ENCODE measurements at regions not wholly inside any gene's neighbourhood (a gene's known extent, or its start where the extent isn't known, plus 50 kb on each side); places are given as distances from the start of the nearest gene placed in this dataset.
"Not testable (repeated sequence)": the region's sequence is repeated elsewhere in the genome, so short reads cannot be mapped to it uniquely, and the experiment has no call there.

GRCh38 chr12:9422689-9423088 lies 185.0 kb downstream of the KLRB1 start:
- H3K27me3 ChIP-seq (ENCODE audit: control insufficient read depth in 2 of 2, insufficient read depth in 2 of 2, low read length in 2 of 2); H3K4me3 ChIP-seq (ENCODE audit: low read length); DNase-seq; H3K4me1 ChIP-seq (ENCODE audit: control insufficient read depth in 2 of 2, insufficient read depth in 2 of 2, low read length in 2 of 2); H3K27ac ChIP-seq (ENCODE audit: low read depth, low read length); H3K27me3 Mint-ChIP-seq; H3K36me3 ChIP-seq (ENCODE audit: control insufficient read depth in 2 of 3, insufficient read depth in 3 of 3, low read length in 3 of 3); intact Hi-C loops (cut with micrococcal nuclease); H3K27ac Mint-ChIP-seq; ATAC-seq; POLR2A ChIA-PET; H3K4me1 Mint-ChIP-seq; CTCF ChIA-PET; H3K9me3 ChIP-seq (ENCODE audit: control insufficient read depth in 2 of 3, low read length in 3 of 3); H3K9me3 Mint-ChIP-seq; H3K4me3 Mint-ChIP-seq: not testable (repeated sequence)
- H3K36me3 Mint-ChIP-seq: peaks cover 0 to 20% (median 10%) of the 10 kb centered on the region in 5 donors

- CTCF ChIA-PET; H3K4me1 ChIP-seq (ENCODE audit: control insufficient read depth in 2 of 2, insufficient read depth in 2 of 2, low read length in 2 of 2); H3K27ac ChIP-seq (ENCODE audit: low read depth, low read length); intact Hi-C loops (cut with micrococcal nuclease); H3K27ac Mint-ChIP-seq; H3K27me3 ChIP-seq (ENCODE audit: control insufficient read depth in 2 of 2, insufficient read depth in 2 of 2, low read length in 2 of 2); H3K36me3 ChIP-seq (ENCODE audit: control insufficient read depth in 2 of 3, insufficient read depth in 3 of 3, low read length in 3 of 3); H3K4me1 Mint-ChIP-seq; H3K9me3 ChIP-seq (ENCODE audit: control insufficient read depth in 2 of 3, low read length in 3 of 3); H3K4me3 Mint-ChIP-seq; ATAC-seq; POLR2A ChIA-PET; H3K27me3 Mint-ChIP-seq; H3K9me3 Mint-ChIP-seq; H3K4me3 ChIP-seq (ENCODE audit: low read length); DNase-seq: not testable (repeated sequence)
- H3K36me3 Mint-ChIP-seq: peaks cover 0 to 19% (median 10%) of the 10 kb centered on the region in 5 donors
These were observed 186.1 kb downstream of the KLRB1 start for GRCh38 chr12:9421520-9422086.

GRCh38 chr12:9420817-9421519 lies 186.7 kb downstream of the KLRB1 start:
- CTCF ChIA-PET; intact Hi-C loops (cut with micrococcal nuclease); H3K4me3 ChIP-seq (ENCODE audit: low read length); H3K4me1 ChIP-seq (ENCODE audit: control insufficient read depth in 2 of 2, insufficient read depth in 2 of 2, low read length in 2 of 2); H3K27ac ChIP-seq (ENCODE audit: low read depth, low read length); H3K27ac Mint-ChIP-seq; H3K36me3 ChIP-seq (ENCODE audit: control insufficient read depth in 2 of 3, insufficient read depth in 3 of 3, low read length in 3 of 3); DNase-seq; H3K27me3 ChIP-seq (ENCODE audit: control insufficient read depth in 2 of 2, insufficient read depth in 2 of 2, low read length in 2 of 2); H3K4me1 Mint-ChIP-seq; POLR2A ChIA-PET; H3K9me3 Mint-ChIP-seq; H3K9me3 ChIP-seq (ENCODE audit: control insufficient read depth in 2 of 3, low read length in 3 of 3); H3K4me3 Mint-ChIP-seq; H3K27me3 Mint-ChIP-seq: not testable (repeated sequence)
- ATAC-seq: peak; percentile 10
- peaks cover 0 to 14% (median 5%) of the 10 kb centered on the region in 5 donors for H3K36me3 Mint-ChIP-seq

GRCh38 chr12:9418669-9419041 lies 189.1 kb downstream of the KLRB1 start:
- not testable (repeated sequence) for ATAC-seq, H3K36me3 Mint-ChIP-seq

GRCh38 chr12:9417947-9418668 lies 189.6 kb downstream of the KLRB1 start:
- H3K27me3 Mint-ChIP-seq; H3K27ac Mint-ChIP-seq; POLR2A ChIA-PET; H3K36me3 Mint-ChIP-seq; H3K4me3 ChIP-seq (ENCODE audit: low read length); H3K27ac ChIP-seq (ENCODE audit: low read depth, low read length); H3K4me3 Mint-ChIP-seq; H3K27me3 ChIP-seq (ENCODE audit: control insufficient read depth in 2 of 2, insufficient read depth in 2 of 2, low read length in 2 of 2); H3K4me1 Mint-ChIP-seq; DNase-seq; ATAC-seq; H3K36me3 ChIP-seq (ENCODE audit: control insufficient read depth in 2 of 3, insufficient read depth in 3 of 3, low read length in 3 of 3); intact Hi-C loops (cut with micrococcal nuclease); CTCF ChIA-PET; H3K9me3 Mint-ChIP-seq; H3K9me3 ChIP-seq (ENCODE audit: control insufficient read depth in 2 of 3, low read length in 3 of 3); H3K4me1 ChIP-seq (ENCODE audit: control insufficient read depth in 2 of 2, insufficient read depth in 2 of 2, low read length in 2 of 2): not testable (repeated sequence)

More at GRCh38 chr12:9418669-9419041, 189.1 kb downstream of the KLRB1 start:
- H3K27me3 ChIP-seq (ENCODE audit: control insufficient read depth in 2 of 2, insufficient read depth in 2 of 2, low read length in 2 of 2); H3K9me3 ChIP-seq (ENCODE audit: control insufficient read depth in 2 of 3, low read length in 3 of 3); DNase-seq; H3K9me3 Mint-ChIP-seq; H3K36me3 ChIP-seq (ENCODE audit: control insufficient read depth in 2 of 3, insufficient read depth in 3 of 3, low read length in 3 of 3); H3K4me1 Mint-ChIP-seq; H3K27ac ChIP-seq (ENCODE audit: low read depth, low read length); H3K4me3 ChIP-seq (ENCODE audit: low read length); CTCF ChIA-PET; H3K27me3 Mint-ChIP-seq; H3K4me3 Mint-ChIP-seq; intact Hi-C loops (cut with micrococcal nuclease); H3K4me1 ChIP-seq (ENCODE audit: control insufficient read depth in 2 of 2, insufficient read depth in 2 of 2, low read length in 2 of 2); H3K27ac Mint-ChIP-seq; POLR2A ChIA-PET: not testable (repeated sequence)

- H3K9me3 Mint-ChIP-seq; H3K9me3 ChIP-seq (ENCODE audit: control insufficient read depth in 2 of 3, low read length in 3 of 3); H3K27ac Mint-ChIP-seq; H3K4me3 ChIP-seq (ENCODE audit: low read length); H3K36me3 ChIP-seq (ENCODE audit: control insufficient read depth in 2 of 3, insufficient read depth in 3 of 3, low read length in 3 of 3); CTCF ChIA-PET; H3K27ac ChIP-seq (ENCODE audit: low read depth, low read length); H3K4me3 Mint-ChIP-seq; H3K4me1 ChIP-seq (ENCODE audit: control insufficient read depth in 2 of 2, insufficient read depth in 2 of 2, low read length in 2 of 2); intact Hi-C loops (cut with micrococcal nuclease); H3K27me3 ChIP-seq (ENCODE audit: control insufficient read depth in 2 of 2, insufficient read depth in 2 of 2, low read length in 2 of 2); POLR2A ChIA-PET; H3K27me3 Mint-ChIP-seq; ATAC-seq; H3K36me3 Mint-ChIP-seq; DNase-seq: not testable (repeated sequence)
- H3K4me1 Mint-ChIP-seq: peaks cover 3 to 17% (median 6%) of the 10 kb centered on the region in 7 donors
These were observed 190.4 kb downstream of the KLRB1 start for GRCh38 chr12:9417341-9417740.

GRCh38 chr12:9416346-9416745 lies 191.4 kb downstream of the KLRB1 start:
- DNase-seq; POLR2A ChIA-PET; H3K27me3 ChIP-seq (ENCODE audit: control insufficient read depth in 2 of 2, insufficient read depth in 2 of 2, low read length in 2 of 2); H3K4me3 ChIP-seq (ENCODE audit: low read length); H3K36me3 Mint-ChIP-seq; H3K4me1 ChIP-seq (ENCODE audit: control insufficient read depth in 2 of 2, insufficient read depth in 2 of 2, low read length in 2 of 2); intact Hi-C loops (cut with micrococcal nuclease); H3K27ac ChIP-seq (ENCODE audit: low read depth, low read length); ATAC-seq; H3K27ac Mint-ChIP-seq; CTCF ChIA-PET; H3K4me3 Mint-ChIP-seq; H3K9me3 Mint-ChIP-seq; H3K27me3 Mint-ChIP-seq; H3K9me3 ChIP-seq (ENCODE audit: control insufficient read depth in 2 of 3, low read length in 3 of 3); H3K36me3 ChIP-seq (ENCODE audit: control insufficient read depth in 2 of 3, insufficient read depth in 3 of 3, low read length in 3 of 3): not testable (repeated sequence)
- H3K4me1 Mint-ChIP-seq: peaks cover 3 to 27% (median 16%) of the 10 kb centered on the region in 7 donors
